ENCODE measurements at regions not wholly inside any gene's neighbourhood (a gene's known extent, or its start where the extent isn't known, plus 50 kb on each side); places are given as distances from the start of the nearest gene placed in this dataset.

GRCh38 chr12:97173688-97174410, 266.8 kb downstream of the NEDD1 start:
- DNase-seq (ENCODE audit: low spot score in 2 of 2, unreplicated experiment in 2 of 2), result no peak
- Mint-ChIP-seq H3K27ac (no peak overlapping the region), H3K27me3 (ENCODE audit: low read depth) (no peaks in the 10 kb centered on the region), H3K9me3 (peaks cover 13% of the 10 kb centered on the region), H3K36me3 (no peaks in the 10 kb centered on the region), H3K4me1 (peaks cover 8% of the 10 kb centered on the region), H3K4me3 (no peak overlapping the region)
- TF ChIP-seq CTCF (IDR thresholded peaks at IDR 0.05; ENCODE audit: unreplicated experiment), result no peak

- H3K4me1 Mint-ChIP-seq, result no peaks in the 10 kb centered on the region
- no peak overlapping the region for H3K4me3 Mint-ChIP-seq
- no peak for DNase-seq (ENCODE audit: low spot score in 2 of 2, unreplicated experiment in 2 of 2)
- no peak for TF ChIP-seq CTCF (IDR thresholded peaks at IDR 0.05; ENCODE audit: unreplicated experiment)
- H3K27ac Mint-ChIP-seq, result no peak overlapping the region
- no peaks in the 10 kb centered on the region for H3K27me3 Mint-ChIP-seq (ENCODE audit: low read depth)
- H3K9me3 Mint-ChIP-seq, result peaks cover 30% of the 10 kb centered on the region
- no peaks in the 10 kb centered on the region for H3K36me3 Mint-ChIP-seq
Observed at GRCh38 chr12:97177481-97177880, 270.4 kb downstream of the NEDD1 start.

- peaks cover 34% of the 10 kb centered on the region for H3K9me3 Mint-ChIP-seq
- H3K27ac Mint-ChIP-seq, result no peak overlapping the region
- TF ChIP-seq CTCF (IDR thresholded peaks at IDR 0.05; ENCODE audit: unreplicated experiment), result no peak
- H3K4me3 Mint-ChIP-seq, result no peak overlapping the region
- DNase-seq (ENCODE audit: low spot score in 2 of 2, unreplicated experiment in 2 of 2), result no peak
- peaks cover 2% of the 10 kb centered on the region for H3K36me3 Mint-ChIP-seq
- H3K27me3 Mint-ChIP-seq (ENCODE audit: low read depth), result no peaks in the 10 kb centered on the region
- H3K4me1 Mint-ChIP-seq, result no peaks in the 10 kb centered on the region
Observed at GRCh38 chr12:97181571-97182265, 274.7 kb downstream of the NEDD1 start.

GRCh38 chr12:97182769-97183168, 275.7 kb downstream of the NEDD1 start:
- H3K9me3 Mint-ChIP-seq, result peaks cover 40% of the 10 kb centered on the region

GRCh38 chr12:97184127-97184773, 277.2 kb downstream of the NEDD1 start:
- no peak overlapping the region for H3K4me3 Mint-ChIP-seq
- no peak for TF ChIP-seq CTCF (IDR thresholded peaks at IDR 0.05; ENCODE audit: unreplicated experiment)
- no peaks in the 10 kb centered on the region for H3K4me1 Mint-ChIP-seq
- no peaks in the 10 kb centered on the region for H3K27me3 Mint-ChIP-seq (ENCODE audit: low read depth)
- no peak for DNase-seq (ENCODE audit: low spot score in 2 of 2, unreplicated experiment in 2 of 2)
- H3K9me3 Mint-ChIP-seq, result peaks cover 39% of the 10 kb centered on the region
- no peak overlapping the region for H3K27ac Mint-ChIP-seq
- peaks cover 18% of the 10 kb centered on the region for H3K36me3 Mint-ChIP-seq

More at GRCh38 chr12:97182769-97183168, 275.7 kb downstream of the NEDD1 start:
- H3K27ac Mint-ChIP-seq, result no peak overlapping the region
- DNase-seq (ENCODE audit: low spot score in 2 of 2, unreplicated experiment in 2 of 2), result no peak
- peaks cover 11% of the 10 kb centered on the region for H3K36me3 Mint-ChIP-seq
- no peaks in the 10 kb centered on the region for H3K27me3 Mint-ChIP-seq (ENCODE audit: low read depth)
- H3K4me3 Mint-ChIP-seq, result no peak overlapping the region
- no peak for TF ChIP-seq CTCF (IDR thresholded peaks at IDR 0.05; ENCODE audit: unreplicated experiment)
- H3K4me1 Mint-ChIP-seq, result no peaks in the 10 kb centered on the region

Data from mesothelial cell of epicardium (in vitro differentiated cells).